Breast epithelium (tissue), 4 donors: ENCODE measurements at regions not wholly inside any gene's neighbourhood (a gene's known extent, or its start where the extent isn't known, plus 50 kb on each side); places are given as distances from the start of the nearest gene placed in this dataset.
A peak's percentile ranks its signal among the peaks of the same experiment; 100 is the strongest.

Experiments used
- DNase-seq, 2 donors: peaks; one replicate each; pipeline ENCODE4 v3.0.0-alpha.2; 2019; ENCODE audit warnings: low spot score in 2 of 2
- H3K27ac ChIP-seq, 2 donors: fragments of 200-600 bp; sonication (generic) in 1 of 2; one replicate each; pipeline ENCODE4 v1.5.1; 2016 to 2019; ENCODE audit warnings: mild to moderate bottlenecking in 1 of 2
- H3K27me3 ChIP-seq, 2 donors: fragments of 200-600 bp; sonication (generic) in 1 of 2; one replicate each; pipeline versions ENCODE4 v1.5.1 to v1.6.0; 2017 to 2019; ENCODE audit warnings: control low read depth in 1 of 2, mild to moderate bottlenecking in 1 of 2
- H3K36me3 ChIP-seq: fragments of 200-600 bp; one replicate; pipeline ENCODE4 v1.5.1; 2019
- H3K4me1 ChIP-seq, 2 donors: fragments of 200-600 bp; sonication (generic); one replicate each; pipeline ENCODE4 v1.5.1; 2016 to 2019; ENCODE audit warnings: control low read depth in 1 of 2
- H3K4me3 ChIP-seq, 3 donors: fragments of 200-600 bp; sonication (generic); 1 replicate in 2 of 3; 2 replicates in 1 of 3; pipeline ENCODE4 v1.5.1; 2016 to 2019; ENCODE audit warnings: mild to moderate bottlenecking in 3 of 3, moderate library complexity in 2 of 3
- H3K9me3 ChIP-seq, 2 donors: fragments of 200-600 bp; sonication (generic) in 1 of 2; one replicate each; pipeline ENCODE4 v1.5.1; 2016 to 2019; ENCODE audit warnings: control low read depth in 1 of 2
- POLR2A ChIP-seq: fragments of 450-650 bp; IDR thresholded peaks from one replicate; pipeline ENCODE4 v1.6.1; 2016; ENCODE audit warnings: antibody characterized with exemption, mild to moderate bottlenecking, moderate library complexity
- POLR2AphosphoS5 ChIP-seq, 3 donors: sonication (generic); formaldehyde crosslinking; IDR thresholded peaks; one replicate each; pipeline ENCODE4 v1.6.1; 2017; ENCODE audit warnings: antibody characterized with exemption in 3 of 3
- intact Hi-C: fragments of 100-400 bp; cut with DNase I; formaldehyde crosslinking; loops from one replicate; pipeline ENCODE4 v1.15.1; 2023; ENCODE audit warnings: low total_unique reads
- TF ChIP-seq, protein P1 (sequence below), 3 donors: fragments of 450-650 bp; IDR thresholded peaks; one replicate each; pipeline ENCODE4 v1.5.1; 2016 to 2017; ENCODE audit warnings: antibody characterized with exemption in 3 of 3, mild to moderate bottlenecking in 3 of 3, moderate library complexity in 3 of 3

DNA sequence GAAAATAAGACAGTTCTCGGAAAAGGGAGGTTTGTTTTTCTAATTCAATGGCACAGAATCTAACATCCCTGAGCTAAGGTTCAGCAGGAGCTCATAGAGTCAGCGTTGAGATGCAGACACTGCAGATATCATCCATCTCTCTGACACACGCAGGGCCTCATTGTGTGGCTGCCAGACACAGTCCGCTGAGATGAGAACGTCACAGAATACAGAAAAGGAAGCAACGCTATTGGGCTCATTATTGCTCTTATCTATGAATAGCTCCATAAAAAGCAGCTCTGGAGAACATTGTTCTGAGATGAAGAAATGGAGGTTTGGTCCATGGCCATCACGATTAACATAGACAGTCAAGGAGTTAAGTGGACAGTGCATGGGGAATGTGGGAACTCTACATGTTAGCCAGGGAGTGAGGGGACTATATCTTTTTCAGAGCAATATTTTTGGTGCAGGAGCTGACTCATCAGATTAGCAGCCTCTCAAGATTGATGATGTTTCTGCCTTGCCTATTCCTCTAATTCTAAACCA, 771.6 kb upstream of the CXADR start:
- Histone ChIP-seq H3K36me3 (no peaks in the 10 kb centered on the region), H3K9me3 (no peaks in the 10 kb centered on the region), H3K27ac (peak overlapping the region in 1 of 2 donors; percentile 29), H3K4me3 (no peak overlapping the region), H3K27me3 (no peaks in the 10 kb centered on the region), H3K4me1 (no peaks in the 10 kb centered on the region)
- intact Hi-C loops: no loop called here
- TF ChIP-seq POLR2AphosphoS5 (IDR thresholded peaks at IDR 0.05): no peak
- TF ChIP-seq, protein P1, sequence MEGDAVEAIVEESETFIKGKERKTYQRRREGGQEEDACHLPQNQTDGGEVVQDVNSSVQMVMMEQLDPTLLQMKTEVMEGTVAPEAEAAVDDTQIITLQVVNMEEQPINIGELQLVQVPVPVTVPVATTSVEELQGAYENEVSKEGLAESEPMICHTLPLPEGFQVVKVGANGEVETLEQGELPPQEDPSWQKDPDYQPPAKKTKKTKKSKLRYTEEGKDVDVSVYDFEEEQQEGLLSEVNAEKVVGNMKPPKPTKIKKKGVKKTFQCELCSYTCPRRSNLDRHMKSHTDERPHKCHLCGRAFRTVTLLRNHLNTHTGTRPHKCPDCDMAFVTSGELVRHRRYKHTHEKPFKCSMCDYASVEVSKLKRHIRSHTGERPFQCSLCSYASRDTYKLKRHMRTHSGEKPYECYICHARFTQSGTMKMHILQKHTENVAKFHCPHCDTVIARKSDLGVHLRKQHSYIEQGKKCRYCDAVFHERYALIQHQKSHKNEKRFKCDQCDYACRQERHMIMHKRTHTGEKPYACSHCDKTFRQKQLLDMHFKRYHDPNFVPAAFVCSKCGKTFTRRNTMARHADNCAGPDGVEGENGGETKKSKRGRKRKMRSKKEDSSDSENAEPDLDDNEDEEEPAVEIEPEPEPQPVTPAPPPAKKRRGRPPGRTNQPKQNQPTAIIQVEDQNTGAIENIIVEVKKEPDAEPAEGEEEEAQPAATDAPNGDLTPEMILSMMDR (IDR thresholded peaks at IDR 0.05): no peak
- TF ChIP-seq POLR2A: no peak
- DNase-seq: no peak

GRCh38 chr21:16742131-16742641, 770.7 kb upstream of the CXADR start:
- H3K27ac ChIP-seq: peak overlapping the region; percentile 43 to 50
- intact Hi-C loops: no loop called here
- H3K27me3 ChIP-seq: no peaks in the 10 kb centered on the region
- H3K36me3 ChIP-seq: no peaks in the 10 kb centered on the region
- DNase-seq: peak in 1 of 2 donors; percentile 52
- H3K4me3 ChIP-seq: no peak overlapping the region
- no peaks in the 10 kb centered on the region for H3K9me3 ChIP-seq
- H3K4me1 ChIP-seq: no peaks in the 10 kb centered on the region
- TF ChIP-seq, protein P1 (IDR thresholded peaks at IDR 0.05): no peak
- TF ChIP-seq POLR2AphosphoS5 (IDR thresholded peaks at IDR 0.05) (peak in 1 of 3 donors; percentile 43), POLR2A (no peak)

GRCh38 chr21:16742741-16743140, 770.1 kb upstream of the CXADR start:
- H3K27me3 ChIP-seq: no peaks in the 10 kb centered on the region
- H3K36me3 ChIP-seq: no peaks in the 10 kb centered on the region
- no peaks in the 10 kb centered on the region for H3K9me3 ChIP-seq
- no peak for TF ChIP-seq POLR2A
- no peak for TF ChIP-seq POLR2AphosphoS5 (IDR thresholded peaks at IDR 0.05)
- TF ChIP-seq, protein P1 (IDR thresholded peaks at IDR 0.05): no peak
- no peak for DNase-seq
- intact Hi-C loops: no loop called here
- H3K27ac ChIP-seq: peak overlapping the region; percentile 43 to 50
- no peak overlapping the region for H3K4me3 ChIP-seq
- H3K4me1 ChIP-seq: no peaks in the 10 kb centered on the region

DNA sequence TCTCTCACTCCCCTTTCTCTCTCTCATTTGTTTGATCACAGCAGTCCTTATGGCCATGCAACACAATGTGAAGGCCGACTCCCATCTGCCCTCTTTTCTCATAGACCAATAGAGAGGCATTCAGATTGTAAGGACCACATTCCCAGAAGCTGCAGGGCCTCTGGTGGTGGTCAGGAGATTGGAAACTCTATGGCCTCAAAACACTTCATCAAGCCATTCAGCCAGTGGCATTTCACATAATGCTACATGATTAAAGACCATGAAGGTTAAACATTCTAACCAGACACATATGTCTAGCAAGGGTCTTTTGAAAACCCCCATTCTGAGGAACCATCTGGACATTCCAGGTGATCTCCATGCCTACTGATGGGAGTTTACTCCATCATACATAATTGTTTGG, 769.5 kb upstream of the CXADR start:
- Histone ChIP-seq H3K27me3 (no peaks in the 10 kb centered on the region), H3K4me1 (no peaks in the 10 kb centered on the region), H3K36me3 (no peaks in the 10 kb centered on the region), H3K4me3 (no peak overlapping the region), H3K27ac (peak overlapping the region in 1 of 2 donors; percentile 50), H3K9me3 (no peaks in the 10 kb centered on the region)
- intact Hi-C loops: no loop called here
- TF ChIP-seq, protein P1 (IDR thresholded peaks at IDR 0.05): no peak
- TF ChIP-seq POLR2A (no peak), POLR2AphosphoS5 (IDR thresholded peaks at IDR 0.05) (no peak)
- no peak for DNase-seq

DNA sequence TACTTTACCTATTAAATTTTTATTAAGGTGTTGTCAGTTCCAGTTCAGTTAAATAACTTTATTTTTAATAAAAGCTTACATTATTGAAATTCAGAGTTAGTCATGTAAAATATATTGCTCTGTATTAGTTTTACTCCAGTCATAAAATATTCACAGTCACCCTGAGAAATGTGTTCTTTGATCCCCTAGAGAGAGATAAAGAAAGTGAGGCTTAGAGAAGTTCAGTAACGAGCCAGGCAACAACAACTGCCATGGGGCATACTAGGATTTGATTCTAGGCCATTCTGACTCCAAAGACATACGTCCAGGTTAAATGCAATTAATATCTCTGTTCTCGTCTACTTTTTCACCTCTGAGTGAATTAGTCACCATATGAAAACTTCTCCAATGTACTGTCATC, 761.9 kb upstream of the CXADR start:
- Histone ChIP-seq H3K27ac (no peak overlapping the region), H3K9me3 (no peaks in the 10 kb centered on the region), H3K4me1 (no peaks in the 10 kb centered on the region), H3K36me3 (no peaks in the 10 kb centered on the region), H3K4me3 (no peak overlapping the region), H3K27me3 (no peaks in the 10 kb centered on the region)
- TF ChIP-seq POLR2A (no peak), POLR2AphosphoS5 (IDR thresholded peaks at IDR 0.05) (no peak)
- TF ChIP-seq, protein P1 (IDR thresholded peaks at IDR 0.05): no peak
- DNase-seq: no peak
- intact Hi-C loops: no loop called here
